PC-3 (cell line): ENCODE measurements at regions not wholly inside any gene's neighbourhood (a gene's known extent, or its start where the extent isn't known, plus 50 kb on each side); places are given as distances from the start of the nearest gene placed in this dataset.

ENCODE experiments used
- EZH2 ChIP-seq: fragments of 300-600 bp; sonication (generic); IDR thresholded peaks from one replicate; pipeline ENCODE4 v1.6.1; 2017; ENCODE audit warnings: antibody characterized with exemption, mild to moderate bottlenecking, low read length; ENCODE audit not compliant: unreplicated experiment
- TF ChIP-seq, protein P1 (sequence below): fragments of 300-600 bp; sonication (generic); conservative IDR thresholded peaks from 2 replicates; pipeline ENCODE4 v1.5.1; 2017; ENCODE audit warnings: antibody characterized with exemption, low read depth, mild to moderate bottlenecking, low read length

DNA sequence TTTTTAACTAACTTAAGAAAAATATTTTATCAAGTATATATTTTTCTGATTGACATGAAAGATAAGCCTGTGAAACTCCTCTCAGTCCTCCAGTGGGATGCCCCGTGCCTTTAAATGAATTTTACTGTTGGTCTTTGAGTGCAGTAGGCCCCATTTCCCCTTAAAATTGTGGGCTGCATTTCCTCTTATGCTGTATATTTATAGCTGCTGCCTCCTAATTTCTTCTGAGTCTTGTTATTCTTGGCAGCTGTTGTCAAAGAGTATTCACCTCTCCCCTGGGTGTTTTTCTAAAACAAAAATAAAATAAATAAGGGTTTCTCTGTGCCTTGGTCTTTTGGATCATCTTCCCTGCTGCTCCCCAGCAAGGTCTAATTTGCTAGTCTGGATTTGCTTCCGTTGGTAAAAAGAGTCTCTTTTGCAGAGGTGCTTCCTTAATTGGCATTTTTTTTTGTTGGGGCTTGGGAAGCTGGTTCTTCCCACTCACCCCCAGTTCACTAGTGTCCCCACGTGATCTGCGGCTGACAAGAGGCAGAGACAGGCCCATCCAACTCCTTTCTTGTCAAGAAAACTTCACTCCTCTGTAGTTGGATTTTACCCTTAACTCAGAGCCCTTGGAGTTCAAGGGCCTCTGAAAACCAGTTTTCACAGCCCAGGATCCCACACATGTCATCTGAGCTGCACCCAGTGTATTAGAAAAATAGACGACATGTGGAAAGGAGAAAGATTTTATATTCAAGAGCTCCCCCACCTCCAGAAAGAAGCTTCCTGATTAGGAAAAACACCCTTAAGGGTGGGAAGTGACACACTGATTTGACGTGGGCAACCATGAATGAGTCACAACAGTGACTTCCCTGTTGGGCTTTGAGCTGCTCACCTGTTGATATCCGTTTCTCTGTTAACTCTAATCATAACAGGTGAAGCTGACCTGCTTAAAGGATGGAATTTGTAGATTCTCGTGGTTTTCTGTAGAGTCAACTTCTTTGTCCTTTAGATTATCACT, 431.5 kb downstream of the DCDC2C start:
- TF ChIP-seq, protein P1, sequence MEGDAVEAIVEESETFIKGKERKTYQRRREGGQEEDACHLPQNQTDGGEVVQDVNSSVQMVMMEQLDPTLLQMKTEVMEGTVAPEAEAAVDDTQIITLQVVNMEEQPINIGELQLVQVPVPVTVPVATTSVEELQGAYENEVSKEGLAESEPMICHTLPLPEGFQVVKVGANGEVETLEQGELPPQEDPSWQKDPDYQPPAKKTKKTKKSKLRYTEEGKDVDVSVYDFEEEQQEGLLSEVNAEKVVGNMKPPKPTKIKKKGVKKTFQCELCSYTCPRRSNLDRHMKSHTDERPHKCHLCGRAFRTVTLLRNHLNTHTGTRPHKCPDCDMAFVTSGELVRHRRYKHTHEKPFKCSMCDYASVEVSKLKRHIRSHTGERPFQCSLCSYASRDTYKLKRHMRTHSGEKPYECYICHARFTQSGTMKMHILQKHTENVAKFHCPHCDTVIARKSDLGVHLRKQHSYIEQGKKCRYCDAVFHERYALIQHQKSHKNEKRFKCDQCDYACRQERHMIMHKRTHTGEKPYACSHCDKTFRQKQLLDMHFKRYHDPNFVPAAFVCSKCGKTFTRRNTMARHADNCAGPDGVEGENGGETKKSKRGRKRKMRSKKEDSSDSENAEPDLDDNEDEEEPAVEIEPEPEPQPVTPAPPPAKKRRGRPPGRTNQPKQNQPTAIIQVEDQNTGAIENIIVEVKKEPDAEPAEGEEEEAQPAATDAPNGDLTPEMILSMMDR, result no peak
- TF ChIP-seq EZH2, result no peak
